OCI-LY3 (cell line): ENCODE measurements at regions not wholly inside any gene's neighbourhood (a gene's known extent, or its start where the extent isn't known, plus 50 kb on each side); places are given as distances from the start of the nearest gene placed in this dataset.

ENCODE experiments used
- EZH2phosphoT487 ChIP-seq: fragments of 200-600 bp; shearing (Covaris generic); IDR thresholded peaks from 2 replicates; pipeline ENCODE4 v1.6.1; 2018; ENCODE audit warnings: antibody characterized with exemption, mixed run types, low read depth
- TF ChIP-seq, protein P1 (sequence below): fragments of 200-600, 300-600 bp; sonication (generic); IDR thresholded peaks from 2 replicates; pipeline ENCODE4 v1.5.1; 2014; ENCODE audit warnings: antibody characterized with exemption, low read length, low read depth

GRCh38 chr9:1962122-1962521 lies 53.0 kb upstream of the SMARCA2 start:
- TF ChIP-seq, protein P1, sequence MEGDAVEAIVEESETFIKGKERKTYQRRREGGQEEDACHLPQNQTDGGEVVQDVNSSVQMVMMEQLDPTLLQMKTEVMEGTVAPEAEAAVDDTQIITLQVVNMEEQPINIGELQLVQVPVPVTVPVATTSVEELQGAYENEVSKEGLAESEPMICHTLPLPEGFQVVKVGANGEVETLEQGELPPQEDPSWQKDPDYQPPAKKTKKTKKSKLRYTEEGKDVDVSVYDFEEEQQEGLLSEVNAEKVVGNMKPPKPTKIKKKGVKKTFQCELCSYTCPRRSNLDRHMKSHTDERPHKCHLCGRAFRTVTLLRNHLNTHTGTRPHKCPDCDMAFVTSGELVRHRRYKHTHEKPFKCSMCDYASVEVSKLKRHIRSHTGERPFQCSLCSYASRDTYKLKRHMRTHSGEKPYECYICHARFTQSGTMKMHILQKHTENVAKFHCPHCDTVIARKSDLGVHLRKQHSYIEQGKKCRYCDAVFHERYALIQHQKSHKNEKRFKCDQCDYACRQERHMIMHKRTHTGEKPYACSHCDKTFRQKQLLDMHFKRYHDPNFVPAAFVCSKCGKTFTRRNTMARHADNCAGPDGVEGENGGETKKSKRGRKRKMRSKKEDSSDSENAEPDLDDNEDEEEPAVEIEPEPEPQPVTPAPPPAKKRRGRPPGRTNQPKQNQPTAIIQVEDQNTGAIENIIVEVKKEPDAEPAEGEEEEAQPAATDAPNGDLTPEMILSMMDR, result no peak
- TF ChIP-seq EZH2phosphoT487, result no peak
